ENCODE measurements at regions not wholly inside any gene's neighbourhood (a gene's known extent, or its start where the extent isn't known, plus 50 kb on each side); places are given as distances from the start of the nearest gene placed in this dataset.

DNA sequence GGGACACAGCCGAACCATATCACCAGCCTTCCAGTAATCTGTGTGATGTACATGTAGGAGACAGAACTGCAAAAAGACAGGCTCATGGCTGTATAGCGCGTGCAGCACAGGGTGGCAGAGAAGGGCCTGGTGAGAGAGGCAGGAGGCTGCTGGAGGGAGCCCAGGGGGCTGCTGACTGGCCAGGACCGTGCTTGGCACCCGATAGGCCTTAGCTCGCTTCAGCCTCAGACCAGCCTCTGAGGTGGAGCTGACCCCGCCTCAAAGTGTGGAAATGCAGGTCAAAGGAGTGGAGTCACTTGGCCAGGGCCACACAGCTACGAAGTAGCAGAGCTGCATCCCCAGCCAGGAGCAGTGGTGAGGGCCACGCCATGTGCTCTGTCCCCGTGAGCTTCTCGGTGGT, 707.6 kb downstream of the QKI start:
- TF ChIP-seq, protein P1, sequence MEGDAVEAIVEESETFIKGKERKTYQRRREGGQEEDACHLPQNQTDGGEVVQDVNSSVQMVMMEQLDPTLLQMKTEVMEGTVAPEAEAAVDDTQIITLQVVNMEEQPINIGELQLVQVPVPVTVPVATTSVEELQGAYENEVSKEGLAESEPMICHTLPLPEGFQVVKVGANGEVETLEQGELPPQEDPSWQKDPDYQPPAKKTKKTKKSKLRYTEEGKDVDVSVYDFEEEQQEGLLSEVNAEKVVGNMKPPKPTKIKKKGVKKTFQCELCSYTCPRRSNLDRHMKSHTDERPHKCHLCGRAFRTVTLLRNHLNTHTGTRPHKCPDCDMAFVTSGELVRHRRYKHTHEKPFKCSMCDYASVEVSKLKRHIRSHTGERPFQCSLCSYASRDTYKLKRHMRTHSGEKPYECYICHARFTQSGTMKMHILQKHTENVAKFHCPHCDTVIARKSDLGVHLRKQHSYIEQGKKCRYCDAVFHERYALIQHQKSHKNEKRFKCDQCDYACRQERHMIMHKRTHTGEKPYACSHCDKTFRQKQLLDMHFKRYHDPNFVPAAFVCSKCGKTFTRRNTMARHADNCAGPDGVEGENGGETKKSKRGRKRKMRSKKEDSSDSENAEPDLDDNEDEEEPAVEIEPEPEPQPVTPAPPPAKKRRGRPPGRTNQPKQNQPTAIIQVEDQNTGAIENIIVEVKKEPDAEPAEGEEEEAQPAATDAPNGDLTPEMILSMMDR (IDR thresholded peaks at IDR 0.05) = no peak
- Mint-ChIP-seq H3K9me3 (ENCODE audit: low read depth) (no peaks in the 10 kb centered on the region), H3K4me3 (ENCODE audit: unreplicated experiment) (no peak overlapping the region), H3K4me1 (ENCODE audit: low read depth) (no peaks in the 10 kb centered on the region), H3K27ac (ENCODE audit: unreplicated experiment) (no peak overlapping the region), H3K36me3 (ENCODE audit: low read depth) (no peaks in the 10 kb centered on the region), H3K27me3 (ENCODE audit: low read depth) (no peaks in the 10 kb centered on the region)
- DNase-seq (ENCODE audit: low spot score) = no peak

DNA sequence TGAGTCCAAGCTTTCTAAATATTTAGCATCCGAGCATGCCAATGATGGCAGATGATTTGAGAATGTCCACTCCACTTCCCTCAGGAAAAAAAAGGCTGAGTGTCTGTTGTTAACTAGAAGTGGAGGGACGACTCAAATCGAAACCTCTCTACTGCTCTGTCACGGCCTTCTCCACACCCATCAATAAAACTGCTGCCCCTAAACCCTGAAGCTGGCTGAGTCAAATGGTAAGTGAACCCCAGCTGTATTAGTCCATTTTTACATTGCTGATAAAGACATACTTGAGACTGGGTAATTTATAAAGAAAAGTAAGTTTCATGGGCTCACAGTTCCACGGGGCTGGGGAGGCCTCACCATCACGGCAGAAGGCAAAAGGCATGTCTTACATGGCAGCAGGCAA, 707.0 kb downstream of the QKI start:
- TF ChIP-seq, protein P1 (IDR thresholded peaks at IDR 0.05) = no peak
- Mint-ChIP-seq H3K27me3 (ENCODE audit: low read depth) (no peaks in the 10 kb centered on the region), H3K27ac (ENCODE audit: unreplicated experiment) (no peak overlapping the region)

DNA sequence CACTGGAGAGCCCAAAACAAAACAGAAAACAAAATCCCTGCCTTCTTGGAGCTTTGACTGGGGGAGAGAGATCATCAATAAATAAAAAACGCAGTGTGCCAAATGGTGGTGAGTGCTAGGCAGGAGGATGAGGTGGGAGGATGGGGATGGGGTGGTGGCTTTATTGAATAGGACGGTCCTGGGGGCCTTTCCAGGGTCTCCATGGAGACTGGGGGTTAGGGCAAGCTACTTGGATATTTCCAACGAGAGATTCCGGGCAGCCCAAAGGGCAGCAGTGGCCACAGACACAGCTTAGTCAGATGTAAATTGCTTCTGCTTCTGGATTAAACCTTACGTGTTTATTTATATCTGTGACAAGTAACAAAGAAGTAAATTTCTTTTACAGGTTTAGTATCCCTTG, 700.1 kb downstream of the QKI start:
- peaks cover 4% of the 10 kb centered on the region for H3K27me3 Mint-ChIP-seq (ENCODE audit: low read depth)
- H3K27ac Mint-ChIP-seq (ENCODE audit: unreplicated experiment) = no peak overlapping the region

More for the DNA sequence above, 707.0 kb downstream of the QKI start:
- Mint-ChIP-seq H3K9me3 (ENCODE audit: low read depth) (no peaks in the 10 kb centered on the region), H3K4me3 (ENCODE audit: unreplicated experiment) (no peak overlapping the region), H3K36me3 (ENCODE audit: low read depth) (no peaks in the 10 kb centered on the region), H3K4me1 (ENCODE audit: low read depth) (no peaks in the 10 kb centered on the region)
- no peak for DNase-seq (ENCODE audit: low spot score)

DNA sequence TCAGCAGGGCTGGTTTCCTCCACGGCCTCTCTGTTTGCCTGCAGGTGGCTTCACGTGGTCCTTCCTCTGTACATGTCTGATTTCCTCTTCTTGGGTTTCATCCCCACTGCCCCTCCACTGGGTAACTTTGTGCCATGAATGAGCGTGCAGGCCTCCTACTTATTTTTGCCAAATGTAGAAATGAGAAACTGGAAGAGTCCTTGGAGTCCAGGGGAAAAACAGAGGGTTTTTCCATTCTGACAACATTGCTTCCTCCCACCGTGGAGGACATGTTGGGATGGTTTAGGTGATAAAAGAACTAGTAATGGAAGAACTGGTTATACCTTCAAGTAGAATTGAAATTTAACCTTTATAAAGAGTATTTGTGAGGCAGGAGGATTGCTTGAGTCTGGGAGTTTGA, 699.5 kb downstream of the QKI start:
- no peak overlapping the region for H3K27ac Mint-ChIP-seq (ENCODE audit: unreplicated experiment)
- peaks cover 5% of the 10 kb centered on the region for H3K4me1 Mint-ChIP-seq (ENCODE audit: low read depth)
- H3K9me3 Mint-ChIP-seq (ENCODE audit: low read depth) = no peaks in the 10 kb centered on the region
- TF ChIP-seq, protein P1 (IDR thresholded peaks at IDR 0.05) = no peak
- DNase-seq (ENCODE audit: low spot score) = no peak
- H3K4me3 Mint-ChIP-seq (ENCODE audit: unreplicated experiment) = no peak overlapping the region
- peaks cover 4% of the 10 kb centered on the region for H3K27me3 Mint-ChIP-seq (ENCODE audit: low read depth)
- H3K36me3 Mint-ChIP-seq (ENCODE audit: low read depth) = no peaks in the 10 kb centered on the region

More for the DNA sequence above, 700.1 kb downstream of the QKI start:
- H3K4me3 Mint-ChIP-seq (ENCODE audit: unreplicated experiment) = no peak overlapping the region
- no peaks in the 10 kb centered on the region for H3K9me3 Mint-ChIP-seq (ENCODE audit: low read depth)
- no peaks in the 10 kb centered on the region for H3K36me3 Mint-ChIP-seq (ENCODE audit: low read depth)
- TF ChIP-seq, protein P1 (IDR thresholded peaks at IDR 0.05) = no peak
- DNase-seq (ENCODE audit: low spot score) = no peak
- no peaks in the 10 kb centered on the region for H3K4me1 Mint-ChIP-seq (ENCODE audit: low read depth)

DNA sequence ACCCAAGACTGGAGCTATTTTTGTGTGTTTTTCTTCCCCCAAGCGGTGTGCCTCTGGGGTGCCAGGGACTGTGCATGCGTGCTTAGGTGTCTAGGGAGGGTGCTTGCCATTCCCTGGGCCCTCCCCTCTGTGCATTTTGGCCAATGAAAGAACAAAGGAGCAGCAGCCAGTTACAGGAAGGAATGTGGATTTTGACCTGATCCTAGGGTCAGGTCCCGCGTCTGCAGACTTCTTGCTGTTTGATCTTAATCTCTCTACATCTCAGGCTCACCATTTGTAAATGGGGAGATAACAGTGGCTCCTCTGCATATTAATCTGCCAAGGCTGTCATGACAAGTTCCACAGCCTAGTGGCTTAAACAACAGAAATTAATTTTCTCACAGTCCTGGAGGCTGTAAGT, 699.1 kb downstream of the QKI start:
- H3K4me1 Mint-ChIP-seq (ENCODE audit: low read depth) = peaks cover 9% of the 10 kb centered on the region
- TF ChIP-seq, protein P1 (IDR thresholded peaks at IDR 0.05) = no peak
- no peak overlapping the region for H3K4me3 Mint-ChIP-seq (ENCODE audit: unreplicated experiment)
- H3K9me3 Mint-ChIP-seq (ENCODE audit: low read depth) = no peaks in the 10 kb centered on the region
- DNase-seq (ENCODE audit: low spot score) = no peak
- no peak overlapping the region for H3K27ac Mint-ChIP-seq (ENCODE audit: unreplicated experiment)
- no peaks in the 10 kb centered on the region for H3K36me3 Mint-ChIP-seq (ENCODE audit: low read depth)
- peaks cover 4% of the 10 kb centered on the region for H3K27me3 Mint-ChIP-seq (ENCODE audit: low read depth)
